ENCODE measurements at regions not wholly inside any gene's neighbourhood (a gene's known extent, or its start where the extent isn't known, plus 50 kb on each side); places are given as distances from the start of the nearest gene placed in this dataset.

- Mint-ChIP-seq H3K36me3 (ENCODE audit: insufficient read depth) (peaks cover 3% of the 10 kb centered on the region), H3K27ac (no peak overlapping the region), H3K27me3 (no peaks in the 10 kb centered on the region), H3K4me3 (ENCODE audit: low read depth) (no peak overlapping the region), H3K9me3 (ENCODE audit: low read depth) (peaks cover 34% of the 10 kb centered on the region), H3K4me1 (ENCODE audit: low read depth) (no peaks in the 10 kb centered on the region)
- TF ChIP-seq CTCF (IDR thresholded peaks at IDR 0.05; ENCODE audit: unreplicated experiment): no peak
- no peak for DNase-seq (ENCODE audit: low spot score, unreplicated experiment)
Measured at GRCh38 chr2:13745330-13745729, 887.2 kb upstream of the LRATD1 start.

- Mint-ChIP-seq H3K9me3 (ENCODE audit: low read depth) (peaks cover 21% of the 10 kb centered on the region), H3K27ac (no peak overlapping the region), H3K27me3 (no peaks in the 10 kb centered on the region), H3K4me3 (ENCODE audit: low read depth) (no peak overlapping the region), H3K4me1 (ENCODE audit: low read depth) (no peaks in the 10 kb centered on the region), H3K36me3 (ENCODE audit: insufficient read depth) (peaks cover 2% of the 10 kb centered on the region)
- DNase-seq (ENCODE audit: low spot score, unreplicated experiment): no peak
- no peak for TF ChIP-seq CTCF (IDR thresholded peaks at IDR 0.05; ENCODE audit: unreplicated experiment)
Measured at GRCh38 chr2:13751955-13752354, 880.6 kb upstream of the LRATD1 start.

GRCh38 chr2:13758412-13758811 lies 874.1 kb upstream of the LRATD1 start:
- H3K9me3 Mint-ChIP-seq (ENCODE audit: low read depth): no peaks in the 10 kb centered on the region
- no peak for DNase-seq (ENCODE audit: low spot score, unreplicated experiment)
- no peaks in the 10 kb centered on the region for H3K36me3 Mint-ChIP-seq (ENCODE audit: insufficient read depth)

GRCh38 chr2:13768274-13768673 lies 864.2 kb upstream of the LRATD1 start:
- no peak overlapping the region for H3K27ac Mint-ChIP-seq
- H3K4me3 Mint-ChIP-seq (ENCODE audit: low read depth): no peak overlapping the region
- TF ChIP-seq CTCF (IDR thresholded peaks at IDR 0.05; ENCODE audit: unreplicated experiment): no peak
- no peaks in the 10 kb centered on the region for H3K4me1 Mint-ChIP-seq (ENCODE audit: low read depth)
- no peaks in the 10 kb centered on the region for H3K27me3 Mint-ChIP-seq
- H3K9me3 Mint-ChIP-seq (ENCODE audit: low read depth): no peaks in the 10 kb centered on the region
- no peak for DNase-seq (ENCODE audit: low spot score, unreplicated experiment)
- no peaks in the 10 kb centered on the region for H3K36me3 Mint-ChIP-seq (ENCODE audit: insufficient read depth)

More at GRCh38 chr2:13758412-13758811, 874.1 kb upstream of the LRATD1 start:
- Mint-ChIP-seq H3K27me3 (no peaks in the 10 kb centered on the region), H3K4me3 (ENCODE audit: low read depth) (no peak overlapping the region), H3K4me1 (ENCODE audit: low read depth) (no peaks in the 10 kb centered on the region), H3K27ac (no peak overlapping the region)
- TF ChIP-seq CTCF (IDR thresholded peaks at IDR 0.05; ENCODE audit: unreplicated experiment): no peak

GRCh38 chr2:13770279-13770678 lies 862.2 kb upstream of the LRATD1 start:
- Mint-ChIP-seq H3K9me3 (ENCODE audit: low read depth) (no peaks in the 10 kb centered on the region), H3K27me3 (no peaks in the 10 kb centered on the region), H3K4me1 (ENCODE audit: low read depth) (no peaks in the 10 kb centered on the region), H3K4me3 (ENCODE audit: low read depth) (no peak overlapping the region), H3K36me3 (ENCODE audit: insufficient read depth) (no peaks in the 10 kb centered on the region), H3K27ac (no peak overlapping the region)
- DNase-seq (ENCODE audit: low spot score, unreplicated experiment): no peak
- no peak for TF ChIP-seq CTCF (IDR thresholded peaks at IDR 0.05; ENCODE audit: unreplicated experiment)
